Endodermal cell (in vitro differentiated cells): ENCODE measurements at regions not wholly inside any gene's neighbourhood (a gene's known extent, or its start where the extent isn't known, plus 50 kb on each side); places are given as distances from the start of the nearest gene placed in this dataset.

Experiments used
- DNase-seq: peaks from one replicate; pipeline ENCODE4 v3.0.0-alpha.2; 2017
- H3K27ac ChIP-seq: 2 replicates; pipeline ENCODE4 v1.5.1; 2013; ENCODE audit warnings: mild to moderate bottlenecking, low read depth, low read length, moderate library complexity
- H3K27me3 ChIP-seq: 2 replicates; pipeline ENCODE4 v1.6.1; 2013; ENCODE audit warnings: mild to moderate bottlenecking, low read length, moderate library complexity; ENCODE audit not compliant: insufficient read depth, control insufficient read depth, poor library complexity, severe bottlenecking
- H3K36me3 ChIP-seq: 2 replicates; pipeline ENCODE4 v1.7.0; 2013; ENCODE audit warnings: mild to moderate bottlenecking, low read length, moderate library complexity; ENCODE audit not compliant: control insufficient read depth, insufficient read depth
- H3K4me1 ChIP-seq: one replicate; pipeline ENCODE4 v1.7.0; 2013; ENCODE audit warnings: low read length; ENCODE audit not compliant: control insufficient read depth, insufficient read depth
- H3K4me3 ChIP-seq: 2 replicates; pipeline ENCODE4 v1.5.1; 2013; ENCODE audit warnings: mild to moderate bottlenecking, low read length, moderate library complexity
- H3K9ac ChIP-seq: 2 replicates; pipeline ENCODE4 v1.6.1; 2013; ENCODE audit warnings: mild to moderate bottlenecking, low read length, moderate library complexity; ENCODE audit not compliant: poor library complexity, severe bottlenecking; ENCODE audit errors: extremely low read depth
- H3K9me3 ChIP-seq: 2 replicates; pipeline ENCODE4 v1.6.1; 2013; ENCODE audit warnings: mild to moderate bottlenecking, low read length, moderate library complexity; ENCODE audit not compliant: control insufficient read depth
- H3K27ac Mint-ChIP-seq: 2 replicates; pipeline ENCODE4 v1.8.0; 2020; ENCODE audit warnings: mixed read lengths
- H3K27me3 Mint-ChIP-seq: 2 replicates; pipeline ENCODE4 v1.8.0; 2021; ENCODE audit warnings: mild to moderate bottlenecking, mixed read lengths; ENCODE audit not compliant: insufficient read depth
- H3K36me3 Mint-ChIP-seq: 2 replicates; pipeline ENCODE4 v1.8.0; 2020; ENCODE audit warnings: low read depth, mixed read lengths
- H3K4me1 Mint-ChIP-seq: 2 replicates; pipeline ENCODE4 v1.8.0; 2020; ENCODE audit warnings: mixed read lengths
- H3K4me3 Mint-ChIP-seq: 2 replicates; pipeline ENCODE4 v1.8.0; 2020; ENCODE audit warnings: mild to moderate bottlenecking, moderate library complexity, mixed read lengths
- H3K9me3 Mint-ChIP-seq: 2 replicates; pipeline ENCODE4 v1.8.0; 2020; ENCODE audit warnings: mild to moderate bottlenecking, mixed read lengths
- CTCF ChIP-seq: fragments of 200-600 bp; sonication (generic); conservative IDR thresholded peaks from 2 replicates; pipeline ENCODE4 v1.5.0; 2021; ENCODE audit warnings: antibody characterized with exemption, mild to moderate bottlenecking
- WGBS, 2 experiments: methylation state at CpG; one replicate each; pipeline versions ENCODE4 v1.1.5 to v1.1.7; 2013; ENCODE audit warnings: missing lambda C conversion rate in 2 of 2, mixed read lengths in 1 of 2; ENCODE audit not compliant: insufficient coverage in 1 of 2, insufficient read length in 1 of 2; 5-methylcytosine and 5-hydroxymethylcytosine counted together

DNA sequence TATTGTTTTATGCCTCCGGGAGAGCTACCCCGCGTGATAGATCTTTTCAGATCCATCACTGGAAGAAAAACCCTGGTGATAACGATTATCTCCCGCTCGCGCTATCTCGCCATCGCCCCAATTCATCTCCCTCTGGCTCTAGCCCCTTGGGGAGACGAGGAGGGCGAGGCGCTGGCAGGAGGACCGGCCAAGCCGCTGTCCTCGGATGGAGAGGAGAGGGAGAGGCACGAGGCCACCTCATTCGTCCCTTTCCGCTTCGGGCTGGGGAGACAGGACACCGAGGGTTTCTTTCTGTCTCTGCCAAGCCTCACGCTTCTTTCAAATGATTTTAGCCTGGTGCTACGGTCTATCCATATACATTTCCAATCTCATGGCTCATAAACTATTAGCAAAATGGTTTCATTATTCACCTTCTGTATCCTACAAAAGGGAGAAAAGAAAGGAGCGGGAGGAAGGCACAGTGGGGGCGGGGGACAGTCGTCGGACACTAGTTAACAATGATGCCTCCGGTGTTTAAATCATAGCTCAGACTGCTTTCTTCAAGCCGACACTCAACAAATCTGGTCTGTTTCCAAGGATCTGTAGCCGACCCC is 415.0 kb upstream of the ESRRG start:
- WGBS, 2 experiments = 2 to 3% methylated on average over 3 to 29 of the region's 29 CpGs
- Mint-ChIP-seq H3K27ac (no peak overlapping the region), H3K4me1 (peaks cover 49% of the 10 kb centered on the region), H3K36me3 (no peaks in the 10 kb centered on the region), H3K27me3 (peaks cover 82% of the 10 kb centered on the region), H3K4me3 (peak overlapping the region; percentile 69), H3K9me3 (no peaks in the 10 kb centered on the region)
- peaks cover 9% of the 10 kb centered on the region for H3K4me1 ChIP-seq
- H3K4me3 ChIP-seq = no peak overlapping the region
- H3K9ac ChIP-seq = no peak overlapping the region
- peak; percentile 66 for DNase-seq
- no peak for TF ChIP-seq CTCF
- no peaks in the 10 kb centered on the region for H3K36me3 ChIP-seq
- peaks cover 79% of the 10 kb centered on the region for H3K27me3 ChIP-seq
- no peak overlapping the region for H3K27ac ChIP-seq
- no peaks in the 10 kb centered on the region for H3K9me3 ChIP-seq

- 1 to 2% methylated on average over 17 to 53 of the region's 53 CpGs for WGBS, 2 experiments
- no peak overlapping the region for H3K27ac Mint-ChIP-seq
- Histone ChIP-seq H3K27me3 (peaks cover 88% of the 10 kb centered on the region), H3K27ac (no peak overlapping the region), H3K4me3 (peak overlapping the region; percentile 84), H3K9me3 (no peaks in the 10 kb centered on the region), H3K36me3 (no peaks in the 10 kb centered on the region), H3K4me1 (peaks cover 9% of the 10 kb centered on the region), H3K9ac (no peak overlapping the region)
- no peak for TF ChIP-seq CTCF
- peak overlapping the region; percentile 69 for H3K4me3 Mint-ChIP-seq
- DNase-seq = peak; percentile 83
- peaks cover 49% of the 10 kb centered on the region for H3K4me1 Mint-ChIP-seq
- no peaks in the 10 kb centered on the region for H3K9me3 Mint-ChIP-seq
- H3K27me3 Mint-ChIP-seq = peaks cover 92% of the 10 kb centered on the region
- no peaks in the 10 kb centered on the region for H3K36me3 Mint-ChIP-seq
Measured at GRCh38 chr1:217137210-217137881, 414.1 kb upstream of the ESRRG start.

- DNase-seq = no peak
Measured at GRCh38 chr1:217136895-217137205, 413.6 kb upstream of the ESRRG start.

More at GRCh38 chr1:217136895-217137205, 413.6 kb upstream of the ESRRG start:
- peaks cover 93% of the 10 kb centered on the region for H3K27me3 ChIP-seq
- H3K4me3 ChIP-seq = peak overlapping the region; percentile 84
- no peaks in the 10 kb centered on the region for H3K9me3 ChIP-seq
- Mint-ChIP-seq H3K36me3 (no peaks in the 10 kb centered on the region), H3K4me3 (peak overlapping the region; percentile 69), H3K27ac (no peak overlapping the region), H3K4me1 (peaks cover 49% of the 10 kb centered on the region), H3K9me3 (no peaks in the 10 kb centered on the region), H3K27me3 (peaks cover 96% of the 10 kb centered on the region)
- H3K36me3 ChIP-seq = no peaks in the 10 kb centered on the region
- peaks cover 9% of the 10 kb centered on the region for H3K4me1 ChIP-seq
- TF ChIP-seq CTCF = no peak
- H3K27ac ChIP-seq = no peak overlapping the region
- no peak overlapping the region for H3K9ac ChIP-seq
- WGBS, 2 experiments = 5 to 20% methylated on average over 2 to 10 of the region's 11 CpGs
